ENCODE measurements at regions not wholly inside any gene's neighbourhood (a gene's known extent, or its start where the extent isn't known, plus 50 kb on each side); places are given as distances from the start of the nearest gene placed in this dataset.

DNA sequence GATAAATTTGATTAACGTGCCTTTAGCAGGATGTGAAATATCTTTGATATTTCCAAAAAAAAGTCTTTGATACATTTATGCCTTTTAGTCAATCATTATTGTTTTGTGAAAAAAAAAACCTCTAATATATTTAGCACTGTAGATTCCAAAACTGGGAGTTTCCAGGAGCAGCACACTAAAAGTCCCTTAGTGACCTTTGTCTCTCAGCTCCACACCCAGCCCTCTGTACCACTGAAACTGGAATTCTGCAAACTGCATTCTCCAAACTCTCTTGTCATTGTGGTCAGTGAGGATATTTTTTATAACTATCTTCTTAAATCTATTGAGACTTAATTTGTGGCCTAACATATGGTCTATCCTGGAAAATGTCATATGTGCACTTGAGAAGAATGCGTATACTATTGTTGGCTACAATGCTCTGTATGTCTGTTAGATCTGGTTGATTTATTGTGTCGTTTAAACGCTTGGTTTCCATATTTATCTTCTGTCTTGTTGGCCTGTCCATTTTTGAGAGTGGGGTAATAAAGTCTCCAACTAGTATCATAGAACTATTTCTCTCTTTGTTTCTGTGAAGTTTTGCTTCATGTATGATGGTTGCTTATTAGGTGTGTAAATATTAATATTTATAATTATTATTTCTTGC lies 73.2 kb upstream of the CNKSR3 start:
- no peak for TF ChIP-seq EZH2 (IDR thresholded peaks at IDR 0.05; ENCODE audit: low read depth)
- TF ChIP-seq, protein P1, sequence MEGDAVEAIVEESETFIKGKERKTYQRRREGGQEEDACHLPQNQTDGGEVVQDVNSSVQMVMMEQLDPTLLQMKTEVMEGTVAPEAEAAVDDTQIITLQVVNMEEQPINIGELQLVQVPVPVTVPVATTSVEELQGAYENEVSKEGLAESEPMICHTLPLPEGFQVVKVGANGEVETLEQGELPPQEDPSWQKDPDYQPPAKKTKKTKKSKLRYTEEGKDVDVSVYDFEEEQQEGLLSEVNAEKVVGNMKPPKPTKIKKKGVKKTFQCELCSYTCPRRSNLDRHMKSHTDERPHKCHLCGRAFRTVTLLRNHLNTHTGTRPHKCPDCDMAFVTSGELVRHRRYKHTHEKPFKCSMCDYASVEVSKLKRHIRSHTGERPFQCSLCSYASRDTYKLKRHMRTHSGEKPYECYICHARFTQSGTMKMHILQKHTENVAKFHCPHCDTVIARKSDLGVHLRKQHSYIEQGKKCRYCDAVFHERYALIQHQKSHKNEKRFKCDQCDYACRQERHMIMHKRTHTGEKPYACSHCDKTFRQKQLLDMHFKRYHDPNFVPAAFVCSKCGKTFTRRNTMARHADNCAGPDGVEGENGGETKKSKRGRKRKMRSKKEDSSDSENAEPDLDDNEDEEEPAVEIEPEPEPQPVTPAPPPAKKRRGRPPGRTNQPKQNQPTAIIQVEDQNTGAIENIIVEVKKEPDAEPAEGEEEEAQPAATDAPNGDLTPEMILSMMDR (conservative IDR thresholded peaks at IDR 0.05): no peak
- Histone ChIP-seq H3K27ac (no peak overlapping the region), H4K20me1 (ENCODE audit: insufficient read depth) (no peaks in the 10 kb centered on the region), H3K4me2 (no peak overlapping the region), H3K9me2 (ENCODE audit: insufficient read depth) (no peaks in the 10 kb centered on the region), H3K36me3 (ENCODE audit: low read depth) (no peaks in the 10 kb centered on the region), H3K9me3 (ENCODE audit: insufficient read depth, low read depth) (no peaks in the 10 kb centered on the region), H3K4me3 (no peak overlapping the region), H3K4me1 (replicated peaks; ENCODE audit: insufficient read depth) (no peaks in the 10 kb centered on the region), H3K27me3 (ENCODE audit: insufficient read depth, low read depth) (no peaks in the 10 kb centered on the region), H3F3A (ENCODE audit: insufficient read depth, low read depth) (no peaks in the 10 kb centered on the region), H2AFZ (no peak overlapping the region), H3K79me2 (ENCODE audit: low read depth) (no peaks in the 10 kb centered on the region)
- ChIA-PET CTCF (no interaction called here), POLR2A (ENCODE audit: unreplicated experiment) (no interaction called here)
- DNase-seq: no peak
- no TSS peak for BruUV-seq (replicated peaks)
- intact Hi-C loops (cut with micrococcal nuclease; ENCODE audit: unreplicated experiment): no loop called here

DNA sequence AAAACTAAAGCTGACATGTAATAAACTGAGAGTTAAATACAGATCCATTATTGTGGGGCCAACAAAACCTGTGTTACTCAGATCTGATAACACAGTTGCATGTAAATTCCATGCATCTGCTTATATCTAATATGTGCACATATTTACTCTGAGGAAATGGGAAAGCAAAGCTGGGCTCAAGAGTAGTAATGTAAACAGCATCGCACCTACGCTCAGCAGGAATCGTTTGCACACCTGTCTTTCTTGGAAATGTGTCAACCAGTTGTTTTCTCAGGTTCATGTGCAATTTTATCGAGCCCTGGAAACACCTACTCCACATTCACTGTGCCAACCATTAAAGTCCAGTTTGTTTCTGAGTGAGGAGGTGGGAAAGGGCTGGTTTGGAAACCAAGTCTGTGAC lies 80.3 kb upstream of the CNKSR3 start:
- H3K36me3 ChIP-seq (ENCODE audit: low read depth): no peaks in the 10 kb centered on the region
- no peaks in the 10 kb centered on the region for H3K27me3 ChIP-seq (ENCODE audit: insufficient read depth, low read depth)
- H3K9me2 ChIP-seq (ENCODE audit: insufficient read depth): no peaks in the 10 kb centered on the region
- H3K79me2 ChIP-seq (ENCODE audit: low read depth): no peaks in the 10 kb centered on the region
- no TSS peak for BruUV-seq (replicated peaks)
- H2AFZ ChIP-seq: no peak overlapping the region
- no peak overlapping the region for H3K4me3 ChIP-seq
- ChIA-PET CTCF (no interaction called here), POLR2A (ENCODE audit: unreplicated experiment) (no interaction called here)
- H3K9me3 ChIP-seq (ENCODE audit: insufficient read depth, low read depth): no peaks in the 10 kb centered on the region; the same call in 1 of the 2 replicates
- no peak overlapping the region for H3K27ac ChIP-seq
- no peak for DNase-seq
- no peak overlapping the region for H3K4me2 ChIP-seq
- intact Hi-C loops (cut with micrococcal nuclease; ENCODE audit: unreplicated experiment): no loop called here
- no peaks in the 10 kb centered on the region for H3F3A ChIP-seq (ENCODE audit: insufficient read depth, low read depth)
- no peaks in the 10 kb centered on the region for H4K20me1 ChIP-seq (ENCODE audit: insufficient read depth)
- TF ChIP-seq, protein P1 (conservative IDR thresholded peaks at IDR 0.05): no peak
- TF ChIP-seq EZH2 (IDR thresholded peaks at IDR 0.05; ENCODE audit: low read depth): no peak
- no peaks in the 10 kb centered on the region for H3K4me1 ChIP-seq (replicated peaks; ENCODE audit: insufficient read depth)

DNA sequence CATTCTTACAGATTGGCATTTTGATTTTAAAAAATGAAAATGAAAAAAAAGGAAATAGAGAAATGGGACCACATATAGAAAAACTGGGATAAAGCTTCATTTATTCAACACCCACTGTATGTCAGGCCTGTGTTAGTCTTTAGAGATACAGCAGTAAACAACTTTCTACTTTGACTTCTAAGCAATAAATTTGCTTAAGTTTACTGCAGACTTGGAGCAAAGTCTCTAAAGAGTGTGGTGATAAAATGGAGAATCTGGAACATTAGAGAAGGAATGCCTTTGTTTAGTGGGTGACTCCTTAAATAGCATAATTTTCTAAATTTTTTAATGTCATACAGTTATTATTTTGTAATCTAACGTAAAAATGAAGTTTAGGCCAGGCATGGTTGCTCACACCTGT lies 80.7 kb upstream of the CNKSR3 start:
- Histone ChIP-seq H3K4me2 (no peak overlapping the region), H3K9me2 (ENCODE audit: insufficient read depth) (no peaks in the 10 kb centered on the region), H4K20me1 (ENCODE audit: insufficient read depth) (no peaks in the 10 kb centered on the region), H3K79me2 (ENCODE audit: low read depth) (no peaks in the 10 kb centered on the region), H3K27ac (no peak overlapping the region), H3K27me3 (ENCODE audit: insufficient read depth, low read depth) (no peaks in the 10 kb centered on the region), H2AFZ (no peak overlapping the region), H3K9me3 (ENCODE audit: insufficient read depth, low read depth) (no peaks in the 10 kb centered on the region; the same call in 1 of the 2 replicates), H3K4me3 (no peak overlapping the region), H3F3A (ENCODE audit: insufficient read depth, low read depth) (no peaks in the 10 kb centered on the region), H3K36me3 (ENCODE audit: low read depth) (no peaks in the 10 kb centered on the region), H3K4me1 (replicated peaks; ENCODE audit: insufficient read depth) (no peaks in the 10 kb centered on the region)
- no peak for DNase-seq
- POLR2A ChIA-PET (ENCODE audit: unreplicated experiment): no interaction called here
- no TSS peak for BruUV-seq (replicated peaks)
- intact Hi-C loops (cut with micrococcal nuclease; ENCODE audit: unreplicated experiment): no loop called here
- CTCF ChIA-PET: no interaction called here
- TF ChIP-seq, protein P1 (conservative IDR thresholded peaks at IDR 0.05): no peak
- TF ChIP-seq EZH2 (IDR thresholded peaks at IDR 0.05; ENCODE audit: low read depth): no peak
